Spleen (tissue), 7 donors: ENCODE measurements at regions not wholly inside any gene's neighbourhood (a gene's known extent, or its start where the extent isn't known, plus 50 kb on each side); places are given as distances from the start of the nearest gene placed in this dataset.

ENCODE experiments used
- CTCF ChIP-seq, 11 experiments: fragments of 200-600 bp in 7 of 11; fragments of 450-650 bp in 4 of 11; sonication (generic) in 4 of 11; IDR thresholded peaks in 8 of 11; conservative IDR thresholded peaks in 3 of 11; 1 replicate in 7 of 11; 2 replicates in 4 of 11; pipeline versions ENCODE4 v1.4.0 to v1.8.0; 2016 to 2021; ENCODE audit warnings: antibody characterized with exemption in 11 of 11, inconsistent platforms in 4 of 11, mild to moderate bottlenecking in 1 of 11
- POLR2A ChIP-seq, 3 donors: fragments of 450-650 bp; IDR thresholded peaks; one replicate each; pipeline ENCODE4 v1.5.1; 2017; ENCODE audit warnings: antibody characterized with exemption in 3 of 3, mild to moderate bottlenecking in 1 of 3
- donor health status: DM: no; HTN: no; CAD: no; lungs with moderate emphysema.
- donor health status: DM: no; HTN: no; CAD: no.
- donor health status: DM: no; HTN: no; CAD: no.

- TF ChIP-seq POLR2A (IDR thresholded peaks at IDR 0.05) (no peak), CTCF (IDR thresholded peaks at IDR 0.05 in 8 of 11, conservative IDR thresholded peaks at IDR 0.05 in 3 of 11) (no peak)
Observed at GRCh38 chr2:234863043-234863934, 88.5 kb upstream of the SH3BP4 start.
